ENCODE measurements at regions not wholly inside any gene's neighbourhood (a gene's known extent, or its start where the extent isn't known, plus 50 kb on each side); places are given as distances from the start of the nearest gene placed in this dataset.

DNA sequence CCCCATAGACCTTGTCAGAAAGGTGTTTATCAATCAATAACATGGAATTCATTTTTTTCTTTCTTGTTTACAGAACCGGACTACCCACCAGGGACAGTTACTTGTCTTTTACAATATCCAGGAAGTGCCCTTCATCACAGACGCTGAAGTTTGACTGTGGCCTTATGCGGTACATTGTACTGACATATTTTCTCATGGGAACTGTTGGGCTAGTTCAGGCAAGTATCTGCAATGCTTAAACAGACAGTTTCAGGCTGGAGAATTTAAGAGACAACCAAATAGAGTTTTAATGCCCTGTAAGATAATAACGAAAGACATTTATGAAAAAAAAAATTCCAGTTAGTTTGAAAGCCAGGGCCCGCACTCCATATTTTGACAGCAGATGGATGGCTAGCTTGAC lies 246.4 kb downstream of the GATA3 start:
- TF ChIP-seq YY1 (IDR thresholded peaks at IDR 0.05; ENCODE audit: insufficient read depth, insufficient read length) (no peak), SUZ12 (IDR thresholded peaks at IDR 0.05; ENCODE audit: extremely low read depth, insufficient read depth, insufficient read length) (no peak), ZNF274 (IDR thresholded peaks at IDR 0.05; ENCODE audit: low read depth, low read length) (no peak)
